K562 (cell line): ENCODE measurements at regions not wholly inside any gene's neighbourhood (a gene's known extent, or its start where the extent isn't known, plus 50 kb on each side); places are given as distances from the start of the nearest gene placed in this dataset.
"Not testable (repeated sequence)": the region's sequence is repeated elsewhere in the genome, so short reads cannot be mapped to it uniquely, and the experiment has no call there.

ENCODE experiments used
- ATAC-seq: fragments of 200-7000 bp; cut with Tn5 transposase; 3 replicates; pipeline ENCODE4 v1.9.1; 2020; ENCODE audit warnings: moderate library complexity
- BruUV-seq: library from RNA; stranded (reverse); fragments of 400-500 nt; replicated peaks from 2 replicates; lab custom pipeline; 2021; lab: Mats Ljungman, UMichigan
- CTCF ChIA-PET: fragments of 300-600 bp; formaldehyde crosslinking; extraction: SDS; loops from one replicate; lab custom pipeline; 2021; ENCODE audit warnings: low intra/inter-chr PET ratio; lab: Yijun Ruan, JAX
- POLR2A ChIA-PET: fragments of 300-600, 350-650 bp; sonication (Branson Sonifier 250); formaldehyde crosslinking; extraction: SDS; loops from one replicate; lab custom pipeline; 2021; ENCODE audit warnings: antibody characterized with exemption, inconsistent platforms; lab: Yijun Ruan, JAX
- DNase-seq, 4 experiments: peaks; one replicate each; pipeline versions ENCODE4 v3.0.0 to v3.0.0-alpha.2; 2011 to 2018; ENCODE audit warnings: low spot score in 3 of 4, mixed read lengths in 3 of 4; ENCODE audit errors: extremely low read depth in 1 of 4
- FAIRE-seq: peaks from 2 replicates; lab custom pipeline; 2011; peaks lifted over from hg19 to GRCh38; lab: Jason Lieb, UNC
- H2AFZ ChIP-seq: 2 replicates; pipeline ENCODE4 v1.6.0; 2011; ENCODE audit warnings: low read depth, low read length, control low read depth, inconsistent platforms
- H3K27ac ChIP-seq: fragments of 200-600 bp; 3 replicates; pipeline ENCODE4 v1.8.0; 2011; ENCODE audit warnings: low read depth, mild to moderate bottlenecking, control low read depth, inconsistent platforms, low read length, moderate library complexity, mixed read lengths; ENCODE audit errors: extremely low read depth
- H3K27me3 ChIP-seq, 2 experiments: fragments of 300-600 bp in 1 of 2; 2 replicates in 1 of 2; 3 replicates in 1 of 2; pipeline versions ENCODE4 v1.6.0 to v1.8.0; 2011; ENCODE audit warnings: inconsistent platforms in 2 of 2, low read length in 2 of 2, mild to moderate bottlenecking in 1 of 2, mixed read lengths in 1 of 2, moderate library complexity in 1 of 2; ENCODE audit not compliant: control insufficient read depth in 2 of 2, insufficient read depth in 2 of 2
- H3K36me3 ChIP-seq: fragments of 300-600 bp; 3 replicates; pipeline ENCODE4 v1.8.0; 2011; ENCODE audit warnings: mild to moderate bottlenecking, low read length, inconsistent platforms; ENCODE audit not compliant: control insufficient read depth, insufficient read depth
- H3K4me1 ChIP-seq, 2 experiments: fragments of 200-600 bp in 1 of 2; replicated peaks in 1 of 2; 2 replicates in 1 of 2; 3 replicates in 1 of 2; pipeline versions ENCODE4 v1.5.1 to v1.8.0; 2011; ENCODE audit warnings: inconsistent platforms in 2 of 2, low read length in 2 of 2, mild to moderate bottlenecking in 1 of 2, mixed read lengths in 1 of 2, moderate library complexity in 1 of 2; ENCODE audit not compliant: control insufficient read depth in 2 of 2, insufficient read depth in 2 of 2
- H3K4me2 ChIP-seq: 2 replicates; pipeline ENCODE4 v1.6.1; 2011; ENCODE audit warnings: low read length, control low read depth, inconsistent platforms, mixed read lengths; ENCODE audit not compliant: insufficient read depth
- H3K4me3 ChIP-seq: fragments of 200-600 bp; sonication (generic), shearing (Covaris generic); 2 replicates; pipeline ENCODE4 v1.5.1; 2016; ENCODE audit warnings: control low read depth, inconsistent platforms
- H3K79me2 ChIP-seq: fragments of 200-600 bp; 3 replicates; pipeline ENCODE4 v1.8.0; 2011; ENCODE audit warnings: low read length, inconsistent platforms; ENCODE audit not compliant: control insufficient read depth, insufficient read depth
- H3K9ac ChIP-seq, 2 experiments: 2 replicates each; pipeline versions ENCODE4 v1.6.0 to v1.6.1; 2011; ENCODE audit warnings: low read depth in 2 of 2, low read length in 2 of 2, control low read depth in 1 of 2, inconsistent platforms in 1 of 2, mild to moderate bottlenecking in 1 of 2, mixed read lengths in 1 of 2; ENCODE audit not compliant: insufficient read depth in 1 of 2
- H3K9me1 ChIP-seq: one replicate; pipeline ENCODE4 v1.6.0; 2011; ENCODE audit warnings: inconsistent platforms, mild to moderate bottlenecking, low read length, moderate library complexity; ENCODE audit not compliant: control insufficient read depth, insufficient read depth
- H3K9me3 ChIP-seq: replicated peaks from 2 replicates; pipeline ENCODE4 v1.5.1; 2011; ENCODE audit warnings: low read depth, low read length, inconsistent platforms; ENCODE audit not compliant: control insufficient read depth, insufficient read depth
- H4K20me1 ChIP-seq: replicated peaks from 2 replicates; pipeline ENCODE4 v1.6.1; 2011; ENCODE audit warnings: low read length, inconsistent platforms, mixed read lengths; ENCODE audit not compliant: control insufficient read depth, insufficient read depth
- AFF1 ChIP-seq, 2 experiments: fragments of 450-650 bp; IDR thresholded peaks; 2 replicates each; pipeline ENCODE4 v1.6.1; 2018; ENCODE audit warnings: mild to moderate bottlenecking in 2 of 2, low read depth in 1 of 2; ENCODE audit not compliant: partially characterized antibody in 2 of 2
- ATF1 ChIP-seq, 2 experiments: fragments of 450-650 bp in 1 of 2; IDR thresholded peaks; 2 replicates each; pipeline ENCODE4 v1.6.1; 2016; ENCODE audit warnings: missing compliant biosample characterization in 1 of 2, missing genetic modification characterization in 1 of 2
- CAMTA2 ChIP-seq: fragments of 250-450 bp; sonication (Bioruptor Pico); conservative IDR thresholded peaks from 2 replicates; pipeline ENCODE4 v1.5.1; 2022
- CBX1 ChIP-seq: sonication (generic); IDR thresholded peaks from 2 replicates; pipeline ENCODE4 v1.6.1; 2016; ENCODE audit warnings: antibody characterized with exemption, low read depth, mild to moderate bottlenecking
- CTCF ChIP-seq, 3 experiments: IDR thresholded peaks in 2 of 3; conservative IDR thresholded peaks in 1 of 3; 2 replicates each; pipeline ENCODE4 v1.5.1; 2011 to 2012; ENCODE audit warnings: low read length in 3 of 3, mild to moderate bottlenecking in 3 of 3, control low read depth in 2 of 3, improper control_type of control experiment in 1 of 3, inconsistent platforms in 1 of 3, low read depth in 1 of 3, mixed read lengths in 1 of 3, moderate library complexity in 1 of 3; ENCODE audit not compliant: insufficient read depth in 2 of 3
- HDGF ChIP-seq: fragments of 450-650 bp; IDR thresholded peaks from 2 replicates; pipeline ENCODE4 v1.6.1; 2016
- SMAD4 ChIP-seq: fragments of 250-450 bp; sonication (Bioruptor Pico); conservative IDR thresholded peaks from 2 replicates; pipeline ENCODE4 v1.8.0; 2021; ENCODE audit warnings: inconsistent platforms, mild to moderate bottlenecking, moderate library complexity
- ZFP36 ChIP-seq: fragments of 150-350 bp; IDR thresholded peaks from 2 replicates; pipeline ENCODE4 v1.6.1; 2018; ENCODE audit warnings: low read length, low read depth; ENCODE audit not compliant: partially characterized antibody
- ZNF436 ChIP-seq: fragments of 250-450, 450-650 bp; sonication (Bioruptor Pico); formaldehyde crosslinking; IDR thresholded peaks from 2 replicates; pipeline ENCODE4 v1.7.0; 2020; ENCODE audit warnings: mild to moderate bottlenecking
- WGBS: fragments of 100-300 bp; shearing (Covaris generic); methylation state at CpG from one replicate; pipeline ENCODE4 v1.1.6; 2016; ENCODE audit warnings: low coverage, mixed read lengths; ENCODE audit not compliant: insufficient coverage; ENCODE audit errors: missing lambda C conversion rate; 5-methylcytosine and 5-hydroxymethylcytosine counted together
- in situ Hi-C: fragments of 300-500 bp; cut with MboI; formaldehyde crosslinking; loops from 4 replicates; pipeline ENCODE4 v1.15.0; 2018; ENCODE audit warnings: inconsistent platforms, mixed read lengths
- intact Hi-C: fragments of 100-400 bp; cut with micrococcal nuclease; formaldehyde crosslinking; loops from 2 replicates; pipeline ENCODE4 v1.14.2; 2022

GRCh38 chr17:77050901-77051300 is 89.9 kb upstream of the SEC14L1 start:
- DNase-seq, H3K4me3 ChIP-seq, H3K79me2 ChIP-seq, ATAC-seq, H3K36me3 ChIP-seq, intact Hi-C loops, in situ Hi-C loops, CTCF ChIA-PET, FAIRE-seq, H2AFZ ChIP-seq, H3K9me1 ChIP-seq, H3K9ac ChIP-seq, H3K4me2 ChIP-seq, BruUV-seq, H3K9me3 ChIP-seq, H3K27ac ChIP-seq: not testable (repeated sequence)
- POLR2A ChIA-PET, result interaction anchor here (0.7 kb wide), 1 partner anchor 314 kb away, joined by 3 read pairs; no protein-coding TSS in a partner anchor
- WGBS, result 4% methylated on average over 14 of the region's 14 CpGs
- Histone ChIP-seq H3K4me1 (peaks cover 0 to 12% of the 10 kb centered on the region in 2 experiments; a peak in 1 of 5 replicates), H4K20me1 (peaks cover 14% of the 10 kb centered on the region; the same call in 1 of the 2 replicates), H3K27me3 (peaks cover 42 to 88% of the 10 kb centered on the region in 2 experiments)

GRCh38 chr17:77054936-77055335 is 85.8 kb upstream of the SEC14L1 start:
- DNase-seq, result no peak
- Histone ChIP-seq H3K9me3 (no peaks in the 10 kb centered on the region), H3K27me3 (peaks cover 45 to 75% of the 10 kb centered on the region in 2 experiments), H3K4me1 (peaks cover 0 to 17% of the 10 kb centered on the region in 2 experiments; a peak in 2 of 5 replicates), H3K9ac (0 out of 4 replicates have a peak overlapping the region, but pooled peaks of 1 of the 2 experiments have one; percentile 10), H3K36me3 (no peaks in the 10 kb centered on the region), H3K27ac (no peak overlapping the region), H2AFZ (no peak overlapping the region), H3K4me2 (no peak overlapping the region), H3K79me2 (no peaks in the 10 kb centered on the region), H3K9me1 (no peaks in the 10 kb centered on the region), H4K20me1 (peaks cover 14% of the 10 kb centered on the region; the same call in 1 of the 2 replicates), H3K4me3 (no peak overlapping the region)
- ChIA-PET POLR2A (no interaction called here), CTCF (no interaction called here)
- no peak for TF ChIP-seq SMAD4 (CRISPR knock-in tag)
- no peak for TF ChIP-seq ZNF436 (CRISPR knock-in tag)
- TF ChIP-seq CTCF (IDR thresholded peaks at IDR 0.05 in 2 of 3, conservative IDR thresholded peaks at IDR 0.05 in 1 of 3; ENCODE audit: insufficient read depth in 2 of 3, low read depth in 1 of 3, low read length in 3 of 3), result 0 out of 6 replicates have a peak, but pooled peaks of 1 of the 3 experiments have one; percentile 2
- TF ChIP-seq AFF1 (IDR thresholded peaks at IDR 0.05; ENCODE audit: low read depth in 1 of 2, partially characterized antibody in 2 of 2), result no peak
- TF ChIP-seq HDGF, result no peak
- TF ChIP-seq ATF1 (CRISPR knock-in tag; IDR thresholded peaks at IDR 0.05), result no peak
- TF ChIP-seq ATF1 (tag; IDR thresholded peaks at IDR 0.05), result no peak
- no peak for TF ChIP-seq CBX1
- no peak for TF ChIP-seq CAMTA2 (CRISPR knock-in tag)
- peak; percentile 33 for TF ChIP-seq ZFP36
- FAIRE-seq, result no peak
- BruUV-seq, result no TSS peak
- WGBS, result 3% methylated on average over 7 of the region's 10 CpGs
- in situ Hi-C loops, result no loop called here
- ATAC-seq, result peak; percentile 60
- intact Hi-C loops, result no loop called here
